ENCODE measurements at regions not wholly inside any gene's neighbourhood (a gene's known extent, or its start where the extent isn't known, plus 50 kb on each side); places are given as distances from the start of the nearest gene placed in this dataset.

GRCh38 chr1:62370594-62370993 is 51.4 kb upstream of the KANK4 start:
- no peak for DNase-seq

- DNase-seq, result no peak
Measured at GRCh38 chr1:62371375-62371774, 52.1 kb upstream of the KANK4 start.

- no peak for DNase-seq
Measured at GRCh38 chr1:62373221-62373620, 54.0 kb upstream of the KANK4 start.

- DNase-seq, result peak; percentile 98
Measured at GRCh38 chr1:62377043-62377562, 57.9 kb upstream of the KANK4 start.

GRCh38 chr1:62380181-62380580 is 56.7 kb upstream of the USP1 start:
- DNase-seq, result no peak

- DNase-seq, result no peak
Measured at GRCh38 chr1:62381831-62382657, 54.8 kb upstream of the USP1 start.

GRCh38 chr1:62382658-62382955 is 54.2 kb upstream of the USP1 start:
- no peak for DNase-seq

- DNase-seq, result peak; percentile 100
Measured at GRCh38 chr1:62384276-62385005, 52.4 kb upstream of the USP1 start.

- no peak for DNase-seq
Measured at GRCh38 chr1:62385923-62386322, 50.9 kb upstream of the USP1 start.

GRCh38 chr1:62386351-62387121 is 50.3 kb upstream of the USP1 start:
- DNase-seq, result peak; percentile 65

Data from NCI-H2029 treated with DMSO at 0.1 percent for 48 hours (cell line).